HCT116 (cell line): ENCODE measurements at regions not wholly inside any gene's neighbourhood (a gene's known extent, or its start where the extent isn't known, plus 50 kb on each side); places are given as distances from the start of the nearest gene placed in this dataset.

ENCODE experiments used
- ATAC-seq: fragments of 200-7000 bp; cut with Tn5 transposase; 2 replicates; pipeline ENCODE4 v1.9.1; 2020; ENCODE audit warnings: mild to moderate bottlenecking, moderate library complexity
- BruUV-seq: library from RNA; stranded (reverse); fragments of 400-500 nt; replicated peaks from 2 replicates; lab custom pipeline; 2021; lab: Mats Ljungman, UMichigan
- CTCF ChIA-PET: fragments of 300-600 bp; sonication (Branson Sonifier 250); formaldehyde crosslinking; loops from one replicate; lab custom pipeline; 2021; ENCODE audit warnings: antibody characterized with exemption; lab: Charles Lee
- POLR2A ChIA-PET: fragments of 300-600, 350-600 bp; sonication (Branson Sonifier 250); formaldehyde crosslinking; loops from one replicate; lab custom pipeline; 2021; ENCODE audit warnings: antibody characterized with exemption; lab: Charles Lee
- RAD21 ChIA-PET, 2 experiments: fragments of 300-600 bp; sonication (Branson Sonifier 250); formaldehyde crosslinking; loops; one replicate each; lab custom pipeline; 2023; ENCODE audit warnings: low total read pairs in 2 of 2; ENCODE audit not compliant: uncharacterized antibody in 2 of 2, unreplicated experiment in 2 of 2, low non-redundant PET in 1 of 2; lab: Charles Lee
- DNase-seq: peaks from one replicate; pipeline ENCODE4 v3.0.0-alpha.2; 2010; ENCODE audit warnings: low read depth, low spot score
- H2AFZ ChIP-seq: fragments of 200-600 bp; shearing (Covaris generic), sonication (generic); 2 replicates; pipeline ENCODE4 v1.6.1; 2017; ENCODE audit warnings: low read depth, mixed run types, mixed read lengths, antibody characterized with exemption, low read length; ENCODE audit not compliant: poor library complexity, severe bottlenecking
- H3K27ac ChIP-seq: 2 replicates; pipeline ENCODE4 v1.5.1; 2012; ENCODE audit warnings: low read depth, low read length
- H3K27me3 ChIP-seq: fragments of 200-600 bp; sonication (generic); 2 replicates; pipeline ENCODE4 v1.6.1; 2016; ENCODE audit warnings: mixed run types, low read length, mixed read lengths; ENCODE audit not compliant: insufficient read depth
- H3K36me3 ChIP-seq, 2 experiments: fragments of 200-500 bp in 1 of 2; fragments of 200-600 bp in 1 of 2; sonication (Bioruptor generic) in 1 of 2; sonication (generic) in 1 of 2; 2 replicates each; pipeline versions ENCODE4 v1.5.1 to v1.6.1; 2014 to 2016; ENCODE audit warnings: low read length in 2 of 2, inconsistent platforms in 1 of 2, mixed read lengths in 1 of 2, mixed run types in 1 of 2; ENCODE audit not compliant: insufficient read depth in 2 of 2, control insufficient read depth in 1 of 2
- H3K4me1 ChIP-seq, 2 experiments: fragments of 200-600 bp in 1 of 2; sonication (generic) in 1 of 2; 2 replicates each; pipeline versions ENCODE4 v1.5.1 to v1.6.1; 2012 to 2017; ENCODE audit warnings: low read length in 2 of 2, inconsistent platforms in 1 of 2, mild to moderate bottlenecking in 1 of 2, mixed read lengths in 1 of 2, mixed run types in 1 of 2, moderate library complexity in 1 of 2; ENCODE audit not compliant: insufficient read depth in 2 of 2, control insufficient read depth in 1 of 2
- H3K4me2 ChIP-seq: fragments of 200-600 bp; sonication (generic); 2 replicates; pipeline ENCODE4 v1.6.1; 2017; ENCODE audit warnings: mixed run types, low read length, mixed read lengths
- H3K4me3 ChIP-seq, 2 experiments: fragments of 200-600 bp in 1 of 2; sonication (generic) in 1 of 2; replicated peaks in 1 of 2; 2 replicates each; pipeline ENCODE4 v1.5.1; 2011 to 2016; ENCODE audit warnings: low read length in 2 of 2, control low read depth in 1 of 2, low read depth in 1 of 2, mild to moderate bottlenecking in 1 of 2, mixed read lengths in 1 of 2, mixed run types in 1 of 2
- H3K79me2 ChIP-seq: fragments of 200-600 bp; sonication (generic); 2 replicates; pipeline ENCODE4 v1.6.1; 2017; ENCODE audit warnings: mild to moderate bottlenecking, mixed run types, low read length, moderate library complexity, mixed read lengths; ENCODE audit not compliant: insufficient read depth
- H3K9ac ChIP-seq: fragments of 200-600 bp; sonication (generic); 2 replicates; pipeline ENCODE4 v1.6.1; 2016; ENCODE audit warnings: low read length, mixed read lengths
- H3K9me2 ChIP-seq: fragments of 200-600 bp; sonication (generic), shearing (Covaris generic); 2 replicates; pipeline ENCODE4 v1.6.1; 2017; ENCODE audit warnings: mixed run types, mild to moderate bottlenecking, moderate library complexity; ENCODE audit not compliant: insufficient read depth
- H3K9me3 ChIP-seq, 2 experiments: fragments of 200-500 bp in 1 of 2; fragments of 200-600 bp in 1 of 2; sonication (Bioruptor generic) in 1 of 2; sonication (generic) in 1 of 2; 2 replicates each; pipeline ENCODE4 v1.6.1; 2014 to 2017; ENCODE audit warnings: low read length in 2 of 2, mixed read lengths in 2 of 2, inconsistent platforms in 1 of 2, low read depth in 1 of 2, mild to moderate bottlenecking in 1 of 2, mixed run types in 1 of 2, moderate library complexity in 1 of 2; ENCODE audit not compliant: control insufficient read depth in 1 of 2, insufficient read depth in 1 of 2
- H4K20me1 ChIP-seq: fragments of 200-600 bp; sonication (generic), shearing (Covaris generic); 2 replicates; pipeline ENCODE4 v1.6.1; 2017; ENCODE audit warnings: mixed run types, mild to moderate bottlenecking, moderate library complexity; ENCODE audit not compliant: insufficient read depth
- CBX3 ChIP-seq: IDR thresholded peaks from 2 replicates; pipeline ENCODE4 v1.6.1; 2012; ENCODE audit warnings: low read depth
- CEBPB ChIP-seq: IDR thresholded peaks from 2 replicates; pipeline ENCODE4 v1.6.1; 2012; ENCODE audit warnings: low read depth
- POLR2AphosphoS5 ChIP-seq: IDR thresholded peaks from 2 replicates; pipeline ENCODE4 v1.6.1; 2011; ENCODE audit warnings: mild to moderate bottlenecking, low read depth, low read length, moderate library complexity
- ZNF274 ChIP-seq: fragments of 200-500 bp; sonication (Bioruptor generic); IDR thresholded peaks from 2 replicates; pipeline ENCODE4 v1.6.1; 2014; ENCODE audit warnings: mild to moderate bottlenecking, low read depth, low read length, inconsistent platforms
- intact Hi-C: fragments of 100-400 bp; cut with micrococcal nuclease; formaldehyde crosslinking; loops from 2 replicates; pipeline ENCODE4 v1.10.0; 2022
- TF ChIP-seq, protein P1 (sequence below): IDR thresholded peaks from 2 replicates; pipeline ENCODE4 v1.6.1; 2012; ENCODE audit warnings: low read depth
- TF ChIP-seq, protein P2 (sequence below): IDR thresholded peaks from 2 replicates; pipeline ENCODE4 v1.6.1; 2011; ENCODE audit warnings: mild to moderate bottlenecking, low read length, moderate library complexity; ENCODE audit not compliant: insufficient replicate concordance; ENCODE audit errors: extremely low read depth

DNA sequence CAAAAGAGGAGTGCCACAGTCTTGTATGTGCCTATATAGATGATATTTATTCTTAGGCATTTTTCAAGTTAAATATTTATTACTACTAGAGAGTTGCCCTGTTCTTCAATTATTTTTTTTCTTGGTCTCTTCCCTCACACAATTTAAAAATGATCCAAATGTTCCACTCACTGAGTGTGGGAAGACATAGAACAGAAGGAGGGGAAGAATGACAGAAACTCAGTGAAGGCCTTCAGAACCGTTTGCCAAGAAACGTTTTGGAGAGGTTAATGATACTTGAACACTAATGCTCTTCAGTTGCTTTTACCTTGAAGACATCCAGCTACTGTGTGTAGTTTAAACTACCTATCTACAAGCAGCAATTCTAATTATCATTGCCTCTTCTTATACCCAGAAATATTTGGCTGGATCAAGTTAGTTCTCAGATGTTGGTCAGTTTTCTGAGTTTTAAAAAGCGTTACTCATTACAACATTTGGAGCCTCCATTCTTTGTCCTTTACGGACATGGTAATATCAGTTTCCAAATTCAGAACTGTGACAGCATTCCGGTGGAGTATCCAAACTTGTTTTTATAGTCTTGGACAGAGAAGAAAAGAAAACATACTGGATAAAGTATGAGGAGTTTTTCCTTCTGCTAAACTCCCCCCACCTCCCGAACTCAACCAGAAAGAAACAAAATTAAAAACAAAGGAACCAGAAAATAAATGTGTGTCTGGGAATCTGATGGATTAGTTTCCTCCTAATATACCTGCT is 389.7 kb downstream of the SPRY1 start (continued):
- TF ChIP-seq, protein P1, sequence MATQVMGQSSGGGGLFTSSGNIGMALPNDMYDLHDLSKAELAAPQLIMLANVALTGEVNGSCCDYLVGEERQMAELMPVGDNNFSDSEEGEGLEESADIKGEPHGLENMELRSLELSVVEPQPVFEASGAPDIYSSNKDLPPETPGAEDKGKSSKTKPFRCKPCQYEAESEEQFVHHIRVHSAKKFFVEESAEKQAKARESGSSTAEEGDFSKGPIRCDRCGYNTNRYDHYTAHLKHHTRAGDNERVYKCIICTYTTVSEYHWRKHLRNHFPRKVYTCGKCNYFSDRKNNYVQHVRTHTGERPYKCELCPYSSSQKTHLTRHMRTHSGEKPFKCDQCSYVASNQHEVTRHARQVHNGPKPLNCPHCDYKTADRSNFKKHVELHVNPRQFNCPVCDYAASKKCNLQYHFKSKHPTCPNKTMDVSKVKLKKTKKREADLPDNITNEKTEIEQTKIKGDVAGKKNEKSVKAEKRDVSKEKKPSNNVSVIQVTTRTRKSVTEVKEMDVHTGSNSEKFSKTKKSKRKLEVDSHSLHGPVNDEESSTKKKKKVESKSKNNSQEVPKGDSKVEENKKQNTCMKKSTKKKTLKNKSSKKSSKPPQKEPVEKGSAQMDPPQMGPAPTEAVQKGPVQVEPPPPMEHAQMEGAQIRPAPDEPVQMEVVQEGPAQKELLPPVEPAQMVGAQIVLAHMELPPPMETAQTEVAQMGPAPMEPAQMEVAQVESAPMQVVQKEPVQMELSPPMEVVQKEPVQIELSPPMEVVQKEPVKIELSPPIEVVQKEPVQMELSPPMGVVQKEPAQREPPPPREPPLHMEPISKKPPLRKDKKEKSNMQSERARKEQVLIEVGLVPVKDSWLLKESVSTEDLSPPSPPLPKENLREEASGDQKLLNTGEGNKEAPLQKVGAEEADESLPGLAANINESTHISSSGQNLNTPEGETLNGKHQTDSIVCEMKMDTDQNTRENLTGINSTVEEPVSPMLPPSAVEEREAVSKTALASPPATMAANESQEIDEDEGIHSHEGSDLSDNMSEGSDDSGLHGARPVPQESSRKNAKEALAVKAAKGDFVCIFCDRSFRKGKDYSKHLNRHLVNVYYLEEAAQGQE = no peak
- TF ChIP-seq CBX3 (no peak), ZNF274 (no peak), CEBPB (no peak)

DNA sequence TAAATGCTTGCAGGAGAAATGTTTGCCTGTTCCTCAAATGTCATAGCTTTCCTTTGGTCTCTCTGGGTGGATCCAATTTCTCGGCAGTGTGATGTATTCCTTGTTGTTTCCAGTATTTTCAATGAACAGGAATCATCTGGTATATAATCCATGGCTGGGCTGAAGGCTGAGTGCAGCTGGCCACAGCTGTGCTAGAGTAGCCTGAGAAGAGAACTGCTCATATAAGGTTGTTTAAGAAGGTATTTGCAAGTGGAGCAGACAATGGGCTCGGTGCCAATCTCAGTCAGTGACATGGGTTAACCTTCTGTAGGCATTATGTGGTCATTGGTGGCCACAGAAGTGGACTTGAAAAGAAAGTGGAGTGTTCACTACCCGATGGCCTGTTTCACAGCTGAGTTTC is 390.3 kb downstream of the SPRY1 start:
- TF ChIP-seq, protein P1 = no peak
- TF ChIP-seq POLR2AphosphoS5 = no peak
- TF ChIP-seq, protein P2, sequence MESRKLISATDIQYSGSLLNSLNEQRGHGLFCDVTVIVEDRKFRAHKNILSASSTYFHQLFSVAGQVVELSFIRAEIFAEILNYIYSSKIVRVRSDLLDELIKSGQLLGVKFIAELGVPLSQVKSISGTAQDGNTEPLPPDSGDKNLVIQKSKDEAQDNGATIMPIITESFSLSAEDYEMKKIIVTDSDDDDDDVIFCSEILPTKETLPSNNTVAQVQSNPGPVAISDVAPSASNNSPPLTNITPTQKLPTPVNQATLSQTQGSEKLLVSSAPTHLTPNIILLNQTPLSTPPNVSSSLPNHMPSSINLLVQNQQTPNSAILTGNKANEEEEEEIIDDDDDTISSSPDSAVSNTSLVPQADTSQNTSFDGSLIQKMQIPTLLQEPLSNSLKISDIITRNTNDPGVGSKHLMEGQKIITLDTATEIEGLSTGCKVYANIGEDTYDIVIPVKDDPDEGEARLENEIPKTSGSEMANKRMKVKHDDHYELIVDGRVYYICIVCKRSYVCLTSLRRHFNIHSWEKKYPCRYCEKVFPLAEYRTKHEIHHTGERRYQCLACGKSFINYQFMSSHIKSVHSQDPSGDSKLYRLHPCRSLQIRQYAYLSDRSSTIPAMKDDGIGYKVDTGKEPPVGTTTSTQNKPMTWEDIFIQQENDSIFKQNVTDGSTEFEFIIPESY = no peak
- TF ChIP-seq CEBPB = no peak
- TF ChIP-seq ZNF274 = no peak
- no peaks in the 10 kb centered on the region for H3K79me2 ChIP-seq
- no peaks in the 10 kb centered on the region for H4K20me1 ChIP-seq
- no peak for DNase-seq
- no peak overlapping the region for H3K4me2 ChIP-seq
- no peak overlapping the region for H3K9ac ChIP-seq
- H3K4me1 ChIP-seq = no peaks in the 10 kb centered on the region
- H3K27ac ChIP-seq = no peak overlapping the region
- no TSS peak for BruUV-seq
- POLR2A ChIA-PET = no interaction called here
- CTCF ChIA-PET = interaction anchor here (1.2 kb wide), 1 partner anchor 14 kb away, joined by 3 read pairs; no protein-coding TSS in a partner anchor
- H3K4me3 ChIP-seq = no peak overlapping the region
- no peaks in the 10 kb centered on the region for H3K36me3 ChIP-seq
- H3K9me2 ChIP-seq = no peaks in the 10 kb centered on the region
- no peaks in the 10 kb centered on the region for H3K27me3 ChIP-seq
- no peak for ATAC-seq
- RAD21 ChIA-PET = no interaction called here
- no peak overlapping the region for H2AFZ ChIP-seq
- intact Hi-C loops = no loop called here
- no peaks in the 10 kb centered on the region for H3K9me3 ChIP-seq
